HG02759 (cell line): ENCODE measurements at regions not wholly inside any gene's neighbourhood (a gene's known extent, or its start where the extent isn't known, plus 50 kb on each side); places are given as distances from the start of the nearest gene placed in this dataset.

Experiments
- ATAC-seq: cut with Tn5 transposase; IDR thresholded peaks from one replicate; pipeline ENCODE4 v1.9.1; 2021; ENCODE audit warnings: mild to moderate bottlenecking, moderate library complexity; ENCODE audit not compliant: unreplicated experiment

- no peak for ATAC-seq
Observed at GRCh38 chr3:4021162-4021561, 221.9 kb downstream of the LRRN1 start.

GRCh38 chr3:4029135-4029534 lies 229.9 kb downstream of the LRRN1 start:
- ATAC-seq: no peak

DNA sequence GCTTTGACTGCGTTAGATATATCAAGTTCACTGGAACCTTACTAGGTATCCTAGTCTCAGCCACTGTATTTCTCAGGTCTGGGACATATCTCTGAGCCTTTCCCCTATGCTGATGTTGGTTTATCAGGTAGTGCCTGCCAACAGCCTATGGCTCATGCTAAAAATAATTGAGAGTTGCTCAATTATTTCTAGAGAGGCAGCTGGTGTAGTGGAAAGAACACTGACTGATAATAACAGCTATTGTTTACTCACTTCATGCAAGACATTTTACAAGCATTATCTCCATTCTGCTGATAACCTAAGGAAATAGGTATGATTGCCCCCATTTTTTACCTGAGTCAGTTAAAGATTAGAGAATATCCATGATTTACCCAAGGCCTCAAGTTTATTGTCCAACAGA lies 231.4 kb downstream of the LRRN1 start:
- no peak for ATAC-seq

DNA sequence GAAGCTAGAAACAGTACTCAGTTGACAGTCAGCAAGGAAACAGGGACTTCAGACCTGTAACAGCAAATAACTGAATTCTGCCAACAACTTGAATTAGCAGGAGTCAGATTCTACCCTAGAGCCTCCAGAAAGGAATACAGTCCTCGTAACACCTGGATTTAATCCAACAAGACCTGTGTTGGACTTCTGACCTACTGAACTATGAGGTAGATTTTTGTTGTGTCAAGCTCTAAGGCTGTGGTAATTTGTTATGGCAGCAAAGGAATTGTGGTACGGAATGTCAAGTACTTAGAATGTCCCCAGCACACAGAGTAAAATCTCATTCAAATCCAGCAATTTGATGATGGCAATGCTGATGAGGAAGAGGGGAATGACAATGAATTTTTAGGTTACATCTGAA lies 234.1 kb downstream of the LRRN1 start:
- ATAC-seq: no peak

GRCh38 chr3:4036046-4036445 lies 236.8 kb downstream of the LRRN1 start:
- ATAC-seq: no peak

- no peak for ATAC-seq
Observed at GRCh38 chr3:4038351-4038750, 239.1 kb downstream of the LRRN1 start.

DNA sequence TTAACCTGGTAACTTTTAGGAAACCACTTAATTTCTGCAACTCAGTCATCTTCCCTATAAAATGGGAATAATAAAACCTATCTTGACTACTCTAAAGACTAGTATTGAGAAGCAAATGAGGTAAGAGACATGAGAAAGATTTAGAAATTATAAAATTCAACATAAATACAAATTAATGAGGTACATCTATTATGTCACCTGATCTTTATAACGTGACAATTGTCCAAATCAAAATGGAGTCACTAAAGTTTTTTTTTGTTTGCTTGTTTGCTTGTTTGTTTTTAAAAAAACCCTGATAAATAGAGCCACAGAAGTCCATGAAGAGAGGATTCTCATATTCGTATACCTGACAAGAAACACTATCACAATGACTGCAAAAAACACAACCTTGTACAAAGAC lies 242.8 kb downstream of the LRRN1 start:
- ATAC-seq: no peak

- ATAC-seq: no peak
Observed at GRCh38 chr3:4042869-4043268, 243.6 kb downstream of the LRRN1 start.

DNA sequence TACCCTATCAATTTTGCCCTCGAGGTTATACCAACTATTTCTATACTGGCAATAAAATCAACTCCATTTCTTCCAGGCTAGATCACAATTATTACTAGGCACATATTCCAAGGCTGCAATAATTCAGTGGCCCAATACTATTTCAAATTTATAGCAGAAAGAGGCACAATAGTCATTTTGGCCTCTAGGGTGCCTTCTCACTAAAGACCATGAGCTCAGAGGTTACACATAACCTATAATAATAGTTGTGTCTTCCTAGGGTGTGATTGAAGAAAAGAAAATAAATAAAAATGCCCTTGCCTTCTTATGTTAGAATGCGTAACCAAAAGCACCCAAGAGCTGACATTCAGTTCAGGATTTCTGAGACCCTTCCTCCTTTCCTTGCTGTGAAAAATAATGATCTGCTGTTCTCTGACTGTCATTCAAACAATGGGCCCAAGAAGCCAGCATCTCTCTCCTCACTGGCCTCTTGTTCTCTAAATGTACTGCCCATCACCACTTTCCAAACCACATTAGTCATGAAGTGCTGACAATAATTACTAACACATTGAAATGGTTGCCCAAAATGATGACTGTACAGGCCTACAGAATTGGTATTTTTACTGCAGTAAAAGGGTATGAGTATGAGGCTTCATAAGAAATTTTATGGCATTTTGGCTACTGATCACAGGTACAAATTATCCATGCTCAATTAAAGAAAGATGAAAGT lies 244.8 kb downstream of the LRRN1 start:
- no peak for ATAC-seq

- no peak for ATAC-seq
Observed at GRCh38 chr3:4044619-4045018, 245.4 kb downstream of the LRRN1 start.

- no peak for ATAC-seq
Observed at GRCh38 chr3:4045756-4046155, 246.5 kb downstream of the LRRN1 start.

GRCh38 chr3:4047366-4047765 lies 248.1 kb downstream of the LRRN1 start:
- no peak for ATAC-seq

DNA sequence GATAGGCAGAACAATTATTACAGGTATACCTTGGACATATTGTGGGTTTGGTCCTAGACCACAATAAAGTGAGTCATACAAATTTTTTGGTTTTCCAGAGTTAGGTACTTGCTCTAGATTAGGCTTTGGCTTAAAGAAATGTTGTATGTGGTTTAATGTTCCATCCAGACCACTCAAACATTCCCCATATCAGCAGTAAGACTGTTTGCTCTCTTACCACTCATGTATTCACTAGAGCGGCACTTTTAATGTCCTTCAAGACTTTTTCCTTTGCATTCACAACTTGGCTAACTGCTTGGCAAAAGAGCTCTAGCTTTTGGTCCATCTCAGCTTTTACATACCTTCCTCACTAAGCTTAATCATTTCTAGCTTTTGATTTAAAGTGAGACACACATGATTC lies 250.5 kb upstream of the SETMAR start:
- no peak for ATAC-seq

DNA sequence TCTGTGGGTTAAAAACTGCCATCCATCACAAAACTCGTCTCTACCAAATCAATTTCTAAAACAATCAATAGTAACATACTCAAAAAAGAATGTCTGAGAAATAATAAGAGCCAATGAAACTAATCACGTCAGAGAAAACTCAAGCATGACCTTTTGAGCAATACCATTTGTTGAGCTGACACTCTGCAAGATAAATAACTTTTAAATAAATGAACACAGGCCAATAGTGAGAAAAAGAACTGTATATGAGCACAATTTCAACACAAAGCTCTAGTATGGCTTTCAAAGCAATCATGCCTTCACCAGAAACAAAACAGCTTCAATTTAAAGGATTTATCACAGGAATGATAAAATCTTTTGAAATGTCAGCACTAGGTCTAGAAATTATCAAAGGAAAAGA lies 249.2 kb upstream of the SETMAR start:
- ATAC-seq: no peak

GRCh38 chr3:4060064-4060463 lies 243.1 kb upstream of the SETMAR start:
- ATAC-seq: no peak

- ATAC-seq: no peak
Observed at GRCh38 chr3:4060603-4061002, 242.6 kb upstream of the SETMAR start.

- no peak for ATAC-seq
Observed at GRCh38 chr3:4061195-4061594, 242.0 kb upstream of the SETMAR start.

- no peak for ATAC-seq
Observed at GRCh38 chr3:4061783-4062360, 241.3 kb upstream of the SETMAR start.

DNA sequence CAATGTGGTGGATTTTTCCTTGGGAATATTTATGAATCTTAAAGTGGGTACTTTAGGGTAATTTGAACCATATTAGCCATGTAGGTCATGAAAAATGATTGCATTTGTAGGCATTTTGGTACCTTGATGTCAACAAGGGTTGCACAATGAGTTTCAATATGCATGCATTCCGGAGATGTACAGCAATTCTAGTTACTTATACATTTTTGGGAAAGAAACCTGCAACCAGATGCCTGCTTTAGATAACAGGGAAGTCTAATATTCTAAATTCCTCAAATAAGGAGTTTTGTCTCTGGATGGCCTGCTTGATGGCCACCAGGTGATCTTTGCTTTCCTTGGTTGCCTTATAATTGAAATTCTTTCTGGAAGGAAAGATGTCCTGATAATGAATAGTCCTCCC lies 240.5 kb upstream of the SETMAR start:
- ATAC-seq: no peak

- no peak for ATAC-seq
Observed at GRCh38 chr3:4063916-4064574, 239.1 kb upstream of the SETMAR start.

GRCh38 chr3:4065085-4065484 lies 238.1 kb upstream of the SETMAR start:
- peak; percentile 54 for ATAC-seq

- no peak for ATAC-seq
Observed at GRCh38 chr3:4065554-4065953, 237.6 kb upstream of the SETMAR start.
